Thoracic aorta (tissue), 2 donors: ENCODE measurements at regions not wholly inside any gene's neighbourhood (a gene's known extent, or its start where the extent isn't known, plus 50 kb on each side); places are given as distances from the start of the nearest gene placed in this dataset.

Experiments
- ATAC-seq: fragments of 150-250 bp; one replicate; pipeline ENCODE4 v1.8.0; 2017; ENCODE audit warnings: low read depth; ENCODE audit not compliant: insufficient number of reproducible peaks, low FRiP score
- DNase-seq: peaks from one replicate; pipeline ENCODE4 v3.0.0-alpha.2; 2020; ENCODE audit warnings: low spot score
- H3K27ac ChIP-seq, 2 donors: fragments of 200-600 bp; sonication (generic); 1 replicate in 1 of 2; 2 replicates in 1 of 2; pipeline ENCODE4 v1.5.1; 2016; ENCODE audit warnings: mild to moderate bottlenecking in 2 of 2, moderate library complexity in 2 of 2
- H3K27me3 ChIP-seq: fragments of 200-600 bp; sonication (generic); replicated peaks from 2 replicates; pipeline ENCODE4 v1.6.0; 2016; ENCODE audit warnings: mild to moderate bottlenecking; ENCODE audit not compliant: insufficient read depth
- H3K36me3 ChIP-seq: fragments of 200-600 bp; sonication (generic); one replicate; pipeline ENCODE4 v1.5.1; 2016
- H3K4me1 ChIP-seq, 2 donors: fragments of 200-600 bp; sonication (generic); 1 replicate in 1 of 2; 2 replicates in 1 of 2; pipeline versions ENCODE4 v1.5.1 to v1.6.0; 2016; ENCODE audit warnings: low read depth in 2 of 2, mild to moderate bottlenecking in 1 of 2; ENCODE audit not compliant: control insufficient read depth in 1 of 2
- H3K4me3 ChIP-seq: fragments of 200-600 bp; sonication (generic); 2 replicates; pipeline ENCODE4 v1.5.1; 2016; ENCODE audit warnings: mild to moderate bottlenecking
- H3K9me3 ChIP-seq: fragments of 200-600 bp; sonication (generic); 2 replicates; pipeline ENCODE4 v1.5.1; 2016
- TF ChIP-seq, protein P1 (sequence below): fragments of 200-600 bp; sonication (generic); IDR thresholded peaks from one replicate; pipeline ENCODE4 v1.5.1; 2019; ENCODE audit warnings: antibody characterized with exemption

DNA sequence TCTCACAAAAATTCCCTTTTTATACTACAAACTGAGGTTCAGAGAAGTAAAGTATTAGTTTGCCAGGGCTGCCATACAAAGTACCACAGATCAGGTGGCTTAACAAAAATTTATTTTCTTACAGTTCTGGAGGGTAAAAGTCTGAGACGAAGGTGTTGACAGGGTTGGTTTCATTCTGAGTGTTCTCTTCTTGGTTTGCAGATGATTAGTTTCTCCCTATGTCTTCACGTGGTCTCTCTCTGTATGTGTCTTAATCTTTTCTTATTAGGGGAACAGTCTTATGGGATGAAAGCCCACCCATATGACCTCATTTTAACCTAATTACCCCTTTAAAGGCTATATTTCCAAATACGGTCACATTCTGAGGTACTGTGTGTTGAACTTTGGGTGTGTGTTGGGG lies 274.2 kb downstream of the BRINP1 start:
- DNase-seq (no peak), ATAC-seq (no peak)
- TF ChIP-seq, protein P1, sequence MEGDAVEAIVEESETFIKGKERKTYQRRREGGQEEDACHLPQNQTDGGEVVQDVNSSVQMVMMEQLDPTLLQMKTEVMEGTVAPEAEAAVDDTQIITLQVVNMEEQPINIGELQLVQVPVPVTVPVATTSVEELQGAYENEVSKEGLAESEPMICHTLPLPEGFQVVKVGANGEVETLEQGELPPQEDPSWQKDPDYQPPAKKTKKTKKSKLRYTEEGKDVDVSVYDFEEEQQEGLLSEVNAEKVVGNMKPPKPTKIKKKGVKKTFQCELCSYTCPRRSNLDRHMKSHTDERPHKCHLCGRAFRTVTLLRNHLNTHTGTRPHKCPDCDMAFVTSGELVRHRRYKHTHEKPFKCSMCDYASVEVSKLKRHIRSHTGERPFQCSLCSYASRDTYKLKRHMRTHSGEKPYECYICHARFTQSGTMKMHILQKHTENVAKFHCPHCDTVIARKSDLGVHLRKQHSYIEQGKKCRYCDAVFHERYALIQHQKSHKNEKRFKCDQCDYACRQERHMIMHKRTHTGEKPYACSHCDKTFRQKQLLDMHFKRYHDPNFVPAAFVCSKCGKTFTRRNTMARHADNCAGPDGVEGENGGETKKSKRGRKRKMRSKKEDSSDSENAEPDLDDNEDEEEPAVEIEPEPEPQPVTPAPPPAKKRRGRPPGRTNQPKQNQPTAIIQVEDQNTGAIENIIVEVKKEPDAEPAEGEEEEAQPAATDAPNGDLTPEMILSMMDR: no peak

GRCh38 chr9:119101048-119101447 lies 268.2 kb downstream of the BRINP1 start:
- Histone ChIP-seq H3K27me3 (no peaks in the 10 kb centered on the region), H3K4me1 (no peaks in the 10 kb centered on the region), H3K4me3 (no peak overlapping the region), H3K36me3 (no peaks in the 10 kb centered on the region), H3K9me3 (no peaks in the 10 kb centered on the region), H3K27ac (no peak overlapping the region)
- TF ChIP-seq, protein P1: no peak
- DNase-seq (no peak), ATAC-seq (no peak)

More for the DNA sequence above, 274.2 kb downstream of the BRINP1 start:
- Histone ChIP-seq H3K4me1 (peaks cover 0 to 12% of the 10 kb centered on the region in 2 donors), H3K27me3 (no peaks in the 10 kb centered on the region), H3K9me3 (no peaks in the 10 kb centered on the region), H3K27ac (no peak overlapping the region), H3K4me3 (no peak overlapping the region), H3K36me3 (no peaks in the 10 kb centered on the region)

DNA sequence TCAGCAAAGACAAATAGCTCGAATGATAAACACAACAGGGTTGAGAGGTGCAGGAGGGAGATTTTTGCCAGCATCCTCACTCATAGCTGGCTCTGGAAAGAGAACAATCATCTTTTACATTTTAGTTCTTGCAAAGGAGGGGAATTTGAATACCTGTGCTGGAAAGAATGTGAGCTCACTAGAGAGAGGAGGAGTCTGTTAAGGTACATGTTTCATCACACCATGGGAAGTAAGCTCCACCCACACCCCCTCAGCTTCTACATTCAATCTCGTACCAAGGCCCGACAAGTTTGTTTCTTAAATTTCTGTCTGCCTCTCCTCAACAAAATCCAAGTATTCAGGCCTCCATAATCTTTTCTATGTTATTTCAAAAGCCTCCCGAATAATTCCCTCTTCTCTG lies 254.6 kb downstream of the BRINP1 start:
- no peak for DNase-seq
- H3K9me3 ChIP-seq: no peaks in the 10 kb centered on the region
- H3K27me3 ChIP-seq: no peaks in the 10 kb centered on the region
- H3K4me3 ChIP-seq: no peak overlapping the region
- H3K4me1 ChIP-seq: no peaks in the 10 kb centered on the region
- ATAC-seq: no peak
- TF ChIP-seq, protein P1: no peak
- H3K27ac ChIP-seq: no peak overlapping the region
- no peaks in the 10 kb centered on the region for H3K36me3 ChIP-seq
